ENCODE measurements at regions not wholly inside any gene's neighbourhood (a gene's known extent, or its start where the extent isn't known, plus 50 kb on each side); places are given as distances from the start of the nearest gene placed in this dataset.

DNA sequence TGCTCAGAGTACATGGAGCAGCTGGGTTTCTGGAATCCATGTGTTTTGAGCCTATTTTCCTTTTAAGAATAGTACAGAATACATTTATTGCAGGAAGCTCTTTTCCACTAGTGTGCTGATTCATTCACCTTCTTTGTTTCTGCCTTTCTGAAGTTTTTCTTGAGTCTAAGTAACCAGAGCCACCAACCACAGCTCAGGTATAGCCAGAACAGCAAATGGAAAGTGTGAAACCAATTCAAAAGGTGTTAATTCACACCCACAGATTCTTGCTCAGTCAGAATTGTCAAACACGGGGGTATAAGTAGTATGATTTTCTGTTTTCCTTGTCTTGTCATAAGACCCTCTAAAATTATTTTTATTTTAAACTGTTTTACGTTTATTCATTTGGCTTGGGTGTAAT is 75.9 kb upstream of the DYNAP start:
- TF ChIP-seq, protein P1, sequence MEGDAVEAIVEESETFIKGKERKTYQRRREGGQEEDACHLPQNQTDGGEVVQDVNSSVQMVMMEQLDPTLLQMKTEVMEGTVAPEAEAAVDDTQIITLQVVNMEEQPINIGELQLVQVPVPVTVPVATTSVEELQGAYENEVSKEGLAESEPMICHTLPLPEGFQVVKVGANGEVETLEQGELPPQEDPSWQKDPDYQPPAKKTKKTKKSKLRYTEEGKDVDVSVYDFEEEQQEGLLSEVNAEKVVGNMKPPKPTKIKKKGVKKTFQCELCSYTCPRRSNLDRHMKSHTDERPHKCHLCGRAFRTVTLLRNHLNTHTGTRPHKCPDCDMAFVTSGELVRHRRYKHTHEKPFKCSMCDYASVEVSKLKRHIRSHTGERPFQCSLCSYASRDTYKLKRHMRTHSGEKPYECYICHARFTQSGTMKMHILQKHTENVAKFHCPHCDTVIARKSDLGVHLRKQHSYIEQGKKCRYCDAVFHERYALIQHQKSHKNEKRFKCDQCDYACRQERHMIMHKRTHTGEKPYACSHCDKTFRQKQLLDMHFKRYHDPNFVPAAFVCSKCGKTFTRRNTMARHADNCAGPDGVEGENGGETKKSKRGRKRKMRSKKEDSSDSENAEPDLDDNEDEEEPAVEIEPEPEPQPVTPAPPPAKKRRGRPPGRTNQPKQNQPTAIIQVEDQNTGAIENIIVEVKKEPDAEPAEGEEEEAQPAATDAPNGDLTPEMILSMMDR (IDR thresholded peaks at IDR 0.05): no peak
- no peak for TF ChIP-seq ZFX (IDR thresholded peaks at IDR 0.05; ENCODE audit: borderline replicate concordance)
